GM21515 (cell line): ENCODE measurements at regions not wholly inside any gene's neighbourhood (a gene's known extent, or its start where the extent isn't known, plus 50 kb on each side); places are given as distances from the start of the nearest gene placed in this dataset.

Source experiments
- ATAC-seq: cut with Tn5 transposase; IDR thresholded peaks from one replicate; pipeline ENCODE4 v1.9.1; 2021; ENCODE audit not compliant: unreplicated experiment

DNA sequence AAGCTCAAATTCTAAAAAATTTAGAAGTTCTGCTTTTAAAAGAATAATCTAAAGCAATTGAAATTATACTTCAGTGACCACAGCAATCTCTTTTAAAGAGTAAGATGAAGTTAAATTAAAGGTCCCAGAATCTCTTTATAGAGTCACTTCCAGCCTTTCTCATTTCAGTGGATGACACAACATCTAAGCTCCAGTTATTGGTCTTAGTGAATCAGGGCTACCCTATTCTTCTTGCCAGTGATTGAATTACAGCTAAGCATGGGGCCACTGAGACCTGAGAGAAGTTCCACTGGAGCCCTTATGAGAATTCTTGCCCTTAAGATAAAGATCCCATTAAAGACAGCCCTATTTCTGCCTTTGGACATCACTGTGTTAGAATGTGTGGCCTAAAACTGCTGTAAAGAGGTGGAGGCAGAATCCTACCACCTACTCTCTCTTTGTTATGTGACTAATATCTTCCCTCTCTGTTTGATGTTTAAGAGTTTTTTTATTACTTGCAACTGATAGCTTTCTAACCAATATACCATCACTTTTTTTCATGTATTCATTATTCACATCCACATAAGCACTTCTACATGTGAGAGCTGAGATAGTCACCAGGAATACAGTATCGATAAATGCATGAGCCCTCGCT lies 128.6 kb downstream of the UNC5CL start:
- ATAC-seq = no peak

DNA sequence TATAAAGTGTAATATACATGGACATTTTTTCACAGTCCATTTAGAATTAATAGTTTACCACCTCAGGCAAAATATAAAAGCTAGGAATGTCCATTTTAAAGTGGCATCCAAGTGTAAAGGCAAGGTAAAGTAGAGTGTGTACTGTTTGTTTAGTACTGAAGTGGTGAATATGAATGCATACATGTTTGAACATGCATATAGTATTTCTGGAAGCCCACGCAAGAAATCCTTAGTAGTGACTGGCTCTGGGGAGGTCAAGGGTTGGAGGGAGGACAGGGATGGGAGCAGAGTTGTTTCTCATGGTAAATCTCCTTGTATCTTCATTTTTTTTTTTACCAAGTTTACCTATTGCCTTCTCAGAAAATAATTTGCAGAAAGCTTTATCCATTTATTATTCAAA lies 129.2 kb downstream of the UNC5CL start:
- no peak for ATAC-seq

DNA sequence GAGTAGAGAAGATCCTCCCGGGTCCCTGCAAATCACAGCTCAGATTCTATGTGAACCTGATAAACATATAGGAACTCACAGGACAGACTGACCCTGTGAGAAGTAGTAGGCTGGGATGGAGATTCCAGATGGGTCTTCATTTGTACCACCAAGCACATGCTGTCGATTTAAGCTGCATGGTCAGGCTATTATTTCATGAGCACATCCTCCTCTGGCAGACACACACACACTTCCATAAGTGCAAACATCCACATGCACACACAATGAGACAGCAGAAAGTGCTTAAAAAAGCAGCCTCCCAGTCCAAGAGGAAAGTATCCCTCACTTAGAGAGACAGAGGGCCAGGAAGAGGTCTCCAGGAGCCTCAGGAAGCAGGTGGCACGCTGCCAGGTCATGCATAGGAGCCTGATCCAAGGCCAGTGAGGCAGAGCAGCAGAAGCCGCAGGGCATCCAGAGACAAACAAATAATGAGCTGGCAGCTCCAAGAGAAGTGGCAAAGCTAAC lies 131.8 kb downstream of the UNC5CL start:
- ATAC-seq = no peak

DNA sequence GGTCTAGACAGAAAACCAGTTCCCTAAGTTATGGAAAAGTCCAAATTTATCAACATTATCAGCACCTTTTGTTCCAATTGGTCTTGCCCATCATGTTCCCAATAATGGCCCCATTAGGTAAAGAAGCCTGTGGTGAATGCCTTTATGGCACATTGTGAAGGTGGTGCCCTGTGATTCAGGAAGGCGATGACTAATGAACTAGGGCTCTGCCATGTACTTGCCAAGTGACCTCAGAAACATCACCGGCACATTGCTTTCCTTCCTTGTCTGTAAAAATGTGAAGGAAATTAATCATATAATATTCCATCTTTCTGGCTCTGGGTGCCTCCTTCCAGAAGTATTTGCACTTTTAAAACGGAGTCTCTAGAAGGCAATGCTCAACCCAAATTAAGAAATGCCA lies 132.3 kb downstream of the UNC5CL start:
- no peak for ATAC-seq

DNA sequence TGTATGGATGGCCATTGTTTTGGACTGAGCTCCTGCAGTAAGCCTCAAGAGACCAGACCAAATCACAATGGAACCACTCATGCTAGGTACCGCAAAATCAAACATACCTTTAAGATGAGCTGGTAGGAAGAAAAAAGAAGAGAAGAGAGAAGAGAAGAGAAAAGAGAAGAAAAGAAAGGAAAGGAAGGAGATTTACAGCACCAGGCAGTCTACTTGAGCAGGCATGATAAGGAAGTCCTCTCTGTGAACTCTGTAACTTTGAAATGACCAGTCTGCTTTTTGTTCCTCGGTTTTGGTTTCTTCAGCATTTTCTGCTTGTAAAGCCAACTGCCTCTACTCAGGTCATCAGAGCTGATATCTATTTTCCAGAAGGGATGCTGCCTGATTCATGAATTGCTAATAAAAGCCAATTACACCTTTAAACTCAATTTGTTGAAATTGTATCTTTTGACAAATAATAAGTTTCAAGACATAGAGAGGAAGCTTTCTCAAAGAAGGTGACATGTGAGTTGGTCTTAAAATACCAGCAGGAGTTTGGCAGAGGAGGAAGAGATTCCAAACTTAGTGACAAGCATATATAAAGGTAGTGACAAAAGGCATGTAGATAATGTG lies 134.3 kb downstream of the UNC5CL start:
- no peak for ATAC-seq

DNA sequence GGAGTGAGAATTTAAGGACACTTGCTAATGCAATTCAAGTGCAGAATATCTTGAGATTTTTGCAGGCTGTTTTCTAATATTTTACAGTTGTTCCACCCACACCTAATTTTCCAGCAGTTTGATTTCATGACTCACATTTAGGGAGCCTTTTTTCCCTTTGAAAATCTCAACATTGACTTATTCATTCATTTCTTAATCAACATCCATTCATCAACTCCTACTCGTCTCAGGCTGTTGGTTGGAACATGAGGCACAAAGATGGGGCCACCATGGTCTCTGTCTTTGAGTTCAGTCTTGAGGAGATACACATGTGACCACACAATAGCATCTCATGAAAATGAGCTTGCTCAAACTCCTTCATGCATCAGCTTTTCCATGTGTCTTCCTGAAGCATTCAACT lies 135.6 kb downstream of the UNC5CL start:
- ATAC-seq = no peak

DNA sequence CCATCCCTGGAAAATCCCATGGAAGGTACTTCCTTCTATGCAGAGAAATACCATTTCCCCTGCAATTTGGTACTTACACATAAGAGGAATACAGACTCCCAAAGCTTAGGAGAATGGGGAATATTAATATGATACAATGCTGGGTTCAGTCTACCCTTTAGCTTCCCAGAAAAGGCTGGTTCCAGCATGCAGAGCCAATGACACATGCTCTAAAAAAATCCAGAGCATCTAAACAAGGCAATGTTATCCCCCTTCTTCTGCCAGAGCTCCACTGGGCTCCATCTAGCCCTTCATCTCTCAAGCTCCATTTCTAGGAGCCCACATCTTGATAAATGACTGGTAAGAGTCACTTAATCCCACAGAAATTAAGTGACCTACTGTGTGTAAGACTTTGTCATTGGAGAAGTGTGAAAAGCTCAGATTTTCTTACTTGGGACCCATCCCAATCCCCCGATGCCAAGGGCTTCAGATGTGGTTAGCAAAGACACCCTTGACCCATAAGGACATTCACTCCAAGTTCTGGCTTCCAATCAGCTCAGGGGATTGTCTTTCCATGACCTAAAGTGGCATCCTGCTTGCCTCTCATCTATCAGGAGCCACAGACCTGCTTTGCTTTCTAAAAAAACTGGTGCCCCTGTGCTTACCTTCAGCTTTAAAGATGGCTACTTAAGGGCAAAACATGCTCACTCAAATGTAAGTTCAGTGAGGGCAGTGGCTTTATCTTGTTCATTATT lies 137.5 kb downstream of the UNC5CL start:
- ATAC-seq = no peak

DNA sequence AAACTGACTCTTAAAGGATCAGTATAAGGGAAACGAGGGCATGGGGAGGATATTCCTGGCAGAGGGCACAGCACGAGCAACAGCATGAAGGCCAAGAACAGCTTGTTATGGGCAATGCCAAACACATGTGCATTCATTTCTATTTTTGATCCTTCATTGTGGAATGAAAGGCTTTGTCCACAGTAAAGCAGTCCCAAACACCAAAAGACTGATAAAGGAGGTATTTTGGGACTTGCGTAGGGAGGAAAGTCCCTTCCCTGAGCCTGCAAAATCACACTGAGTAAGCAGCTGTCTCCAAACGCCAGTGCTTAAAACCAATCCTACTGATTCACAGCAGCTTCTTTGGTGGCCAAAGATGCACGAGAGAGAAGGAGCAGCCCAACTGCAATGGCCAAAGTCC lies 138.2 kb downstream of the UNC5CL start:
- no peak for ATAC-seq

DNA sequence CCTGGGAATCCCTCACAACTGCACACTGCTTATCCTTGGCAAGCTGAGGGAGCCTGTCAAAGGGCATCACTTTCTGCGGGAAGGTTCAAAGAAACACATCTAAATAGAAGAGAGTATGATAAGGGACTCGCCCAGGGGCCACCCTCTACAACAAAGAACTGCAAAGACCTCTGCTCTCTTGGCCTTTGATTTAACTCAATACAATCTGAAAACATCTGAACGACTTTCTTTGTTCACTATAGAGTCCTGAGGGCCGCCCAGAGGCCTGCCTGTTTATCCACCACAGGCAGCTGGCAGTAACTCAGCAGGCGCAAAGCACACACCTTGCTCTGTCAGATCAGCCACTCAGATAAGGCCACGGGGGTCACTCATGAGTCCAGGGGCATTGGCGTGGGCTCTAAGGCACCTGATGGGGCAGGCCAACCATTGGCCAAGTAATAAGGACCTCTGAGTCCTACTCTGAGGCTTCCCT lies 139.3 kb downstream of the UNC5CL start:
- no peak for ATAC-seq

DNA sequence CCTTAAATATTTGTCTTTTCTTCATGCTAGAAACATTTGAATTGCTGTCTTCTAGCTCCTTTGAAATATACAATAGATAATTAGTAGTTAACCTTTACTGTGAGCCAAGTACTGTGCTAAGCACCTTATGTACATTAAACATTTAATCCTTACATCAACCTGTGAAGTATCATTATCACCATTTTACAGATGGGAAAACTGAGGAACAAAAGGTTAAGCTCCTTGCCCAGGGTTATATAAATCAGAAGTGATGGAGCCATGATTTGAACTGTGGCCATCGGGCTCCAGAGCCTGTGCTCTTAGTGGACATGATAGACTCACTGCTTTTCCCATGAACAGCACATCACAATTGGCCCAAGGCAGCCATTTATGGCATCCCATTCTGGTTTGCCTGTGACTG lies 140.9 kb downstream of the UNC5CL start:
- ATAC-seq = no peak

DNA sequence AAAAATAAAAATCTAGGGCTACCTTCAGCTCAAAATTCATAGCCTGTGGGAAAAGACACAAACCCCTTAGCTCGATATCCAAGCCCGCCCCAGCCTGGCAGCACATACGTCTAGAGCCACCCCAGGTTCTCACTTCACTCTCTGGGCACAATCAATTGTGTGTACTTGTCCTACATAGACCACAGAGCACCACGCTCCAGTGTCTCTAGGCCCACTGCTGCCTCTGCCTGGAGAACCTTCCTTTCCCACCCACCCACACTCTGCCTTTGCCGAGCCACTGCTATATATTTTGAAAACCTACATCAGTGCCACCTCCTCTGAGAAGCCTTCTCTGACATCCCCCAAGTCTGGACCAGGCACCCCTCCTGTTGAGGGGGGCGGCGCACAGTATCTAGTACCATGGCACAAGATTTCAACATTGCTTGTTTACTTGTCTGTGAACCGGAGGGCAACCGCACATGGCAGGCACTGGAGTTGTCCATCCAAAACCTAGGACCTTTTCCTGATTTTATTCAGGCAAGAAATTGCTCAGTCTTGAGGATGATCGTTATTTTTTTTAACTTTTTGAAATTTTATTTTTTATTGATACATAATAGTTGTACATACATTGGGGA lies 141.5 kb downstream of the UNC5CL start:
- ATAC-seq = no peak

DNA sequence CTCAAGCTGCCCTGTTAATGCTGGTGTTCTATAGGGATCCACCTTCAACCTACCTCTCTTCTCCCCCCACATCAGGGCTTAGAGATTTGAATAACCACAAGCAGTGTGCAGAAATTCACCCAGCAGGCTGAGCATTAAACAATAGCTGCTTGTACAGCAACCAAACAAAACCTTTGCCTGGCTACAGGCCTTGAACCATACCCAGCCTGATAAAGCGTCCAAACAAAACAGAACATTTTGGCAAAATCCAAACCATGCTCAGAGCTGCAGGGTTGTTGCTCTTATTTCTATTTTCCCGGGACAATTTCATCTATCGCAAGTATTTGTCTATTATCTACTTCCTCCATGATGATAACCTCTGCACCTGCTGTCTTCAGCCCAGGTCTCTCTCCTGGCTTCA lies 142.3 kb downstream of the UNC5CL start:
- no peak for ATAC-seq

DNA sequence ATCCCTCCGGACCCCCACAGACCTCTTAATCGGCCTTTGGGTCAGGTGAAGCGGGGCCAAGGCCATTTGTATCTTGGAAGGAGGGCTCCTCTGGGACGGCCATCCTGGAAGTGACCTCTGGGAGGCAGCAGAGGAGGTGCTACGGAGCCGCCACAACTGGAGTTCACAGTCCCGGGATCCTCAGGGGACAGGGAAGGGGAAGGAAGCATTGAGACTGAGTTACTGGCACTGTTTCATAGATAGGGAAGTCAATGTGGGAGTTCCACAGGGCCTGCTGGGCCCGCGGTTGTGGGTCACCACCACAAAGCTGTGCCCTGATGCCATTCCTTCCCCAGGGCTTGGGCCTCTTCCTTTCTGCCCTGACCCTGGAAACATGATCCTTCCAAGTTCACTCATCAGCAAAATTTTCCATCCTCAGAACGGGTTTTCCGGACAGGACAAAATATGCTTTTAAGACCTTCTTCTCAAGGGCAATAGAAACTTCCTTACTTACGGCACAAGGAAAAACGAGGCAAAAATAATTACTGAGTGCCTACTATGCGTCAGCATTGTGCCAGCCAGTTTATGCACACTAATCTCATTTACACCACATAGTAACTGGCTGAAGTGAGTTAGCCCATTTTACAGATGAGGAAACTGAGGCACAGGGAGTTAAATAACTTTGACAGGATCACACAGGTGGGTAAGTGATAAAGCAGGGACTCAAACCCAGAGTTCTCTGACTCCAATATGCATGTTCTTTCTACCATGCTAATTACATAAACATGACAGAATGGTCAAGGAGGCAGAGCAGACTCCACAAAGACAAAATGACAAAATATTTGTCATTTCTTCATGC lies 143.8 kb downstream of the UNC5CL start:
- ATAC-seq = no peak

DNA sequence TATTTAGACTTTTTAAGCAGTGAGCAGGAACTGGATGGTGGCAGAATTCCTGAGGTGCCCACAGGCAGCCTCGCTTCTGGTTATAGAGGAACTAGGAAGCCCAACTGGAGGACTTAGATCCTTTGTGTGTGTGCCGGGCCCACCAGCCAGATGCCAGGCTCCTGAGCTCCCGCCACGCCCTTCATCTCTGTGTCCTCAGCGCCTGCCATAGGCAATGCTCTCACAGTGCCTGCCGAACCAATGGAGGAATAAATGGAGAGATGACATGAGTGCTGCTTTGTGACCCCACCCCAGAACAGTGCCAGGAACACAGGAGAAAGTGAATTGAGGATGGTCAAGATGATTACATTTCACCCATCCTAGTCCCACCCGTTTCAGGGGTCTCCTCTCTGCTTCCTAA lies 146.0 kb downstream of the UNC5CL start:
- ATAC-seq = no peak

DNA sequence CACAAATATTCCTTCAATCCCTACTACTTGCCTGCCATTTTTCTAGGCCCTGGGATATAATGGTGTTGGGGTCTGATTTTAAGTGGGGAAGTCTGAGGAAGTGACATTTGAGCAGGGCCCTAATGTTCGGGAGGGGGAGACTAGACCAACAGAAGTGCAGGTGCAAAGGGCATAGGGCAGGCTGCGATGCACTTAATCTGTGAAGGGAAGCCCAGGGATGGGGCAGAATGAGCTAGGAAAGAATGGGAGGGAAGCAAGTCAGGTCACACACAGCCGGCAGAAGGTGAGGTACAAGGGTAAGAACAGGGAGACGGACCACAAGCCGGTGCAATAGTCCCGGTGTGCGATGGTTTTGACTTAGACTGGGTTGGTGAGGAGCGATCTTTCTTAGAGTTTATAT lies 146.8 kb downstream of the UNC5CL start:
- ATAC-seq = no peak

DNA sequence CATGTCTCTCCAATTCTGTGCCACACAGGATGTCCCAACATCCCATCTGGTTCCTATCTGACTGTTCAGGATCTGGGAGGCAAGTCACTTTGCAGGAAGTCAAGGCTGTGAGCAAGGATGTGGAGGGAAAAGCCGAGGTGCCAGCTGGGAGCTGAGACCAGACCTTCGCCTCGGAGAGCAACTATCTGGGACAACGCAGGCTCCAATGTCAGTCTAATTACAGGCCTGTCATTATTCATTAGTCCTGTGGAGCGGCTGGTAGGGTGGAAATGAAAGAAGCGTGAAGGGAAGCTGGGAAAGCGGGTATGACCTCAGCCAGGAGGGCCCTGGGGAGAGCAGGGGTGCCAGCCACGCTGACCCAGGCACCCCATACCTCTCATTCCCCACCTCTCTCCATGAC lies 147.3 kb downstream of the UNC5CL start:
- no peak for ATAC-seq

DNA sequence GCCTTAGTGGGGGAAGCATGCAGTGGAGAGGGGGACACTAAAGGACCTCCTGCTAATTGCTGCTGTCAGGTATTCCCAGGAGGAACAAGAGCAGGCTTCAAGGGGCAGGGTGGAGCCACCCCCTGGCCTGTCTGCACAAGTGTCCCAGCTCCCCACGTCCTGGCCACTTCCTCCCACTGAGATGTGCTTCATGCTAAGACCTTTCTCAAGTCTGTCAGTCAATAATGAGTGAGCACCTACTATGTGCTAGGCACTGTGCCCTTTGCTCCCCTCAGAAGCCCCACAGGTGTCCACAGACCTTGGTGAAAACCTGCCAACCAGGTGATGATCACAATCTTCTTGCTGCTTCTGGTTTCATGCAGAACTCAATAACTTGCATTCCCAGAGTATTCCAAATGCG lies 147.9 kb downstream of the UNC5CL start:
- no peak for ATAC-seq

DNA sequence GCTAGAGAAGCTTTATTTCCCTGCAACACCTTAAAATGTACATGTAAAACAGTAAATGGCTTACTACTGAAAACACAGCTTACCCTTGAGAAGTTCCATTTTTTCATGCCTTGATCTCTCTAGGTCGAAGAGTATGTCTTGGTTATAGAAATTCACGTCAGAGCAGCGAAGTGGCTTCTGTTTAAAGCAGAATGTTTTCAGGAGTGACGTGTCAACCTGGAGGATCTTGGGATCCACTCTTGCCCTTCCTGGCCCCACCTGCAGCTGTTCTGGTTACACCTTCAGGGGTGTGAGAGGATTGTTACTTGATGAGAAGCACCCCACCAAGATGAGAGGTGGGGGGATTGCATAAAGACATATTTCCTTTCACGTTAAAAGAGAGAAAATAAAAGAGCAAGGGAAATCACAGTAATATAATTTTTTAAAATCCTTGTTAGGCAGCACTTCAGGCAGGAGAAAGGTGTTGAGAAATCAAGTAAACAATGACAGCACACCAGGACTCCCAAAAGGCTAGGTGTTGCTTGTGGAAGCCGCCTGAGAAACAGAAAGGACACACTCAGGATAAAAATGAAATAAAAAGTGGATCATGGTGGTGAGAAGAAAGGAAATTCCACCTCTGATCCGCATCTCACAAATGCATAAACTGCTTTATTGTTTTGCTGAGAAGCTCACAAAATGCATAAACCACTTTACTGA lies 149.7 kb downstream of the UNC5CL start:
- ATAC-seq = no peak

DNA sequence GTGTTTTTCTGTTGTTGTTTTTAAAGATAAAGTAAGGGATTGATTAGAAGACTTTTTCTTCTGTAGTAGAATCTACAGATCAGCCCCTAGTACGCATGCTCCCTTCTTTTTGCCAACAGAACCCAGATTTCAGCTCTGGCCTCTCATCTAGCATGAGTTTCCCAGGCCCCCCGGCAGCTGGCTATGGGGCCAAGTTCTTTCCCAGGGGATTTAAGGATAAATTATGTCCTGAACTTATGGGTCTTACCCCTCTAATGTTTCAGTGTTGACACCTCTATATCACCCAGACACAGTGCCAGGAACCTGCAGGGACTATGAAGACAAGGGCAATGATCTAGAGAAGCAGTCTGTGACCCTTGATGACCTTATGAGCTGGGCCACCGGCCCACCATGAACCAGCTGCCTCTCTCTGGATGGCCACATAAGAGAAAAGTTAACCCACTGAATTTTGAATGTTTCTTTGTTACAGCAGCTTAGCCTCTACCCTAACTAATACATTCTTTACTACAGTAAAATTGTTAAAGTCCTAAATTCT lies 150.5 kb downstream of the UNC5CL start:
- ATAC-seq = no peak

DNA sequence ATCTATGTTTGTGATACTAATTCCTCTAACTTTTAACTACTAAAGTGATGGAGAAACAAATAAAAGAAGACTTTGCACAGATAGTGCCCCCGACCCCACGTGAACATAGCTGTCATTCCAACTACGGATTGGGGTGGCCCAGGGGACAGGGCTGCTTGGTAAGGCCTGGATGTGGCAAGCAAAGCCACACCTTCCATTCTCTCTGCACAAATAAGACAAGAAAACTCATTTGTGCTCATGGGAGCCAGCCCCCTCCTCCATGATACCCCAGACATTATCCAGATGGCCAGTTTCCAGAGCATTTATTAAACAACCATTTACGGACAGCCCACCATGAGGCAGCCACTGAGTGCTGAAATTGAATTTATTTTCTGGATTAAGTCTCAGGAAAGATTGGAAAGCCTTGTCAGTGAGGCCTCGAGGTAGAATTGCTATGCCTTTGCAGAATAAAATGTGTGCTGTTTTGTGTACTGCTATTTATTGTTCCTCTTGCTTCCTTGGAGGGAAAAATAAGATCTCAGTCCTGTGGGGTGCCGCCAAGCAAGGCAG lies 151.2 kb downstream of the UNC5CL start:
- ATAC-seq = no peak
